ENCODE measurements at regions not wholly inside any gene's neighbourhood (a gene's known extent, or its start where the extent isn't known, plus 50 kb on each side); places are given as distances from the start of the nearest gene placed in this dataset.

- no peak overlapping the region for H4K5ac ChIP-seq (ENCODE audit: insufficient read length, low read depth, low read length)
- H4K91ac ChIP-seq (replicated peaks; ENCODE audit: insufficient read length, low read length) = no peak overlapping the region
- TF ChIP-seq KDM4A (IDR thresholded peaks at IDR 0.05; ENCODE audit: low read depth, low read length, severe bottlenecking) = no peak
- TF ChIP-seq SIX5 (IDR thresholded peaks at IDR 0.05; ENCODE audit: low read depth, low read length) = no peak
- no peak overlapping the region for H3K4me3 ChIP-seq (ENCODE audit: extremely low read depth in 1 of 4, insufficient read depth in 2 of 4, low read depth in 3 of 4, low read length in 4 of 4)
- no peak for DNase-seq (ENCODE audit: low read depth in 1 of 2, low spot score in 2 of 2)
- FAIRE-seq = no peak
- 94% methylated on average over 1 of the region's 1 CpG; no CpG with 5 or more reads in 1 of the 2 experiments for WGBS, 2 experiments (ENCODE audit: extremely low coverage in 1 of 2, insufficient coverage in 1 of 2, insufficient read length in 1 of 2, insufficient replicate concordance in 2 of 2, low coverage in 1 of 2, low lambda C conversion rate in 2 of 2, missing lambda C conversion rate in 1 of 2)
- no peak overlapping the region for H3K27ac ChIP-seq (ENCODE audit: low read depth, low read length)
- no peaks in the 10 kb centered on the region for H4K20me1 ChIP-seq (replicated peaks in 1 of 2; ENCODE audit: control insufficient read depth in 1 of 2, insufficient read depth in 2 of 2, low read length in 2 of 2)
- no peaks in the 10 kb centered on the region for H3K79me1 ChIP-seq (ENCODE audit: low read depth, low read length)
- no peaks in the 10 kb centered on the region for H3K79me2 ChIP-seq (ENCODE audit: control insufficient read depth in 1 of 2, insufficient read depth in 2 of 2, low read length in 2 of 2)
- H4K8ac ChIP-seq (ENCODE audit: extremely low read depth, insufficient read depth, low read length) = no peak overlapping the region
- no peak overlapping the region for H2AFZ ChIP-seq (ENCODE audit: low read length)
- no peak overlapping the region for H2BK5ac ChIP-seq (ENCODE audit: low read depth, low read length)
- H3K14ac ChIP-seq (ENCODE audit: insufficient read length) = no peak overlapping the region
- H3K18ac ChIP-seq (ENCODE audit: extremely low read depth, low read length) = no peak overlapping the region
- no peaks in the 10 kb centered on the region for H3K4me1 ChIP-seq (replicated peaks in 1 of 4; ENCODE audit: control insufficient read depth in 3 of 4, insufficient read depth in 4 of 4, low read length in 3 of 4)
- peaks cover 1% of the 10 kb centered on the region; the same call in 1 of the 2 replicates for H3K23me2 ChIP-seq (ENCODE audit: low read depth, low read length)
- H3K23ac ChIP-seq (ENCODE audit: insufficient read length) = no peak overlapping the region
- CTCF ChIA-PET (ENCODE audit: partially characterized antibody) = no interaction called here
- H3K36me3 ChIP-seq (ENCODE audit: control insufficient read depth in 2 of 4, insufficient read depth in 4 of 4, low read length in 3 of 4) = no peaks in the 10 kb centered on the region
- 0 out of 4 replicates have a peak, but pooled peaks cover 0 to 3% of the 10 kb centered on the region in 2 experiments for H3K9me3 ChIP-seq (ENCODE audit: insufficient read depth in 2 of 2, low read depth in 1 of 2, low read length in 1 of 2)
- no peak overlapping the region for H3K56ac ChIP-seq (replicated peaks; ENCODE audit: insufficient read length, low read depth, low read length)
- no peak overlapping the region for H2BK12ac ChIP-seq (ENCODE audit: low read depth, low read length)
- no peaks in the 10 kb centered on the region for H3K27me3 ChIP-seq (replicated peaks in 1 of 4; ENCODE audit: control insufficient read depth in 3 of 4, extremely low read depth in 1 of 4, insufficient read depth in 3 of 4, low read length in 3 of 4)
- H2BK120ac ChIP-seq (replicated peaks; ENCODE audit: low read depth, low read length) = no peak overlapping the region
- H3K4me2 ChIP-seq (ENCODE audit: insufficient read depth in 1 of 2, low read depth in 2 of 2, low read length in 2 of 2) = no peak overlapping the region
- H2AK5ac ChIP-seq (ENCODE audit: low read depth, low read length) = no peak overlapping the region
- H2BK20ac ChIP-seq (ENCODE audit: low read length) = no peak overlapping the region
- no peak overlapping the region for H3K9ac ChIP-seq (replicated peaks in 1 of 4; ENCODE audit: extremely low read depth in 1 of 4, low read depth in 3 of 4, low read length in 3 of 4)
- POLR2A ChIA-PET (ENCODE audit: partially characterized antibody) = no interaction called here
- no peak overlapping the region for H3K4ac ChIP-seq (replicated peaks; ENCODE audit: insufficient read length, low read depth, low read length)
- H2BK15ac ChIP-seq (ENCODE audit: low read length) = no peak overlapping the region
These were observed 136.8 kb downstream of the IGF1 start for GRCh38 chr12:102343361-102344121.
